ENCODE measurements at regions not wholly inside any gene's neighbourhood (a gene's known extent, or its start where the extent isn't known, plus 50 kb on each side); places are given as distances from the start of the nearest gene placed in this dataset.

DNA sequence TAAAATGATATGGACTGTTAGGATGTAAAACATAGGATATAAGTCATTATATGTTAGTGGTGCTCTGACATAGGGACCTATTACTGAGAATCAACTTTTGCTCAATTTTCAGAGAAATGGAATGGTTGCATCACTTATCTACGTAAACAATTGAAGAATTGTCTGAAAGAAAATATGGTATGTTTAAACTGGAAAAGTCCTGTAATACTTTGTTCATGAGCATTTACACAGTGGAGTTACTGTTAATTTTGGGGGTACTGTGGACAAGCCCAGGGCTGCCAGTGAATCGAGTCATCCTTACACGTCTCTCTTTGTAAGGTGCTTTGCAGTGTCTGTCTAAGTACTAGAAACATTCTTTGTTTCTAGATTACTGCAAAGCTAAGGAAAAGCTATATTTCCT is 152.0 kb downstream of the ZNF22 start:
- Histone ChIP-seq H3K9me3 (replicated peaks in 1 of 2; ENCODE audit: control insufficient read depth in 2 of 2, insufficient read depth in 1 of 2, low read depth in 1 of 2, low read length in 2 of 2) (no peaks in the 10 kb centered on the region), H2BK15ac (ENCODE audit: low read length) (no peak overlapping the region), H4K8ac (ENCODE audit: low read depth, low read length) (no peak overlapping the region), H3K4me3 (ENCODE audit: low read length in 2 of 2) (no peak overlapping the region), H3K4me2 (ENCODE audit: insufficient read depth, low read length, poor library complexity, severe bottlenecking) (no peak overlapping the region), H3K9ac (ENCODE audit: low read depth, low read length, poor library complexity) (no peak overlapping the region), H3K79me1 (ENCODE audit: low read depth, low read length) (peaks cover 1% of the 10 kb centered on the region), H3K36me3 (replicated peaks in 1 of 2; ENCODE audit: control insufficient read depth in 2 of 2, insufficient read depth in 2 of 2, low read length in 2 of 2) (no peaks in the 10 kb centered on the region), H3K27me3 (ENCODE audit: control insufficient read depth in 3 of 3, insufficient read depth in 3 of 3, low read depth in 1 of 3, low read length in 3 of 3) (no peaks in the 10 kb centered on the region), H4K91ac (ENCODE audit: low read depth, low read length, poor library complexity) (no peak overlapping the region), H2BK5ac (ENCODE audit: low read length) (no peak overlapping the region), H3K14ac (ENCODE audit: low read length) (no peak overlapping the region), H3K4me1 (ENCODE audit: control insufficient read depth in 2 of 2, insufficient read depth in 1 of 2, low read depth in 1 of 2, low read length in 2 of 2) (no peaks in the 10 kb centered on the region), H3K18ac (ENCODE audit: low read length) (no peak overlapping the region), H2BK120ac (ENCODE audit: low read depth, low read length) (no peak overlapping the region), H2AFZ (ENCODE audit: low read length) (no peak overlapping the region), H3K23ac (ENCODE audit: low read depth, low read length, poor library complexity) (no peak overlapping the region), H2AK5ac (ENCODE audit: low read depth, low read length) (no peak overlapping the region), H3K4ac (ENCODE audit: low read length) (no peak overlapping the region), H2BK12ac (ENCODE audit: low read length) (no peak overlapping the region), H3K27ac (replicated peaks; ENCODE audit: low read length) (no peak overlapping the region)
- no CpG with 5 or more reads among the region's 3 CpGs for WGBS, 2 donors (ENCODE audit: extremely low coverage in 2 of 2, insufficient read length in 2 of 2, insufficient replicate concordance in 1 of 2)
- no peak for DNase-seq (ENCODE audit: low spot score)

DNA sequence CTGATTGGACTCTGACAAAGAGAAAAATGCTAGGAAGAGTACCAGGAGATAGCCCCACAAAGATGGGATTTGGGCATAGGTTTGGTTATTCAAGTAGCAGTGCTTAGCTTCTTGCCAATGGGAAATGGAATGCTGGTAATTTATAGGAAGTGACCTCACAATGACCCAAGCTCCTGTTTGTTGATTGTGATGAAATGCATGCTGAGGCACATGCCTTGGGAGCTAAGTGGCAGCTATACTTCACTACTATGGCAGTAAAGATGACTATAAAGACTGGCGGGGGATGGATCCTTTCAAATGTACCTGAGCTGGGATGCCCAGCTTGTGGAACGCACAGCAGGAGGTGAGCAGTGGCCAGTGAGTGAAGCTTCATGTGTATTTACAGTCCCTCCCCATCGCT is 153.8 kb downstream of the ZNF22 start:
- peaks cover 1% of the 10 kb centered on the region for H3K79me1 ChIP-seq (ENCODE audit: low read depth, low read length)
- H3K4me3 ChIP-seq (ENCODE audit: low read length in 2 of 2): no peak overlapping the region
- no peaks in the 10 kb centered on the region for H3K9me3 ChIP-seq (replicated peaks in 1 of 2; ENCODE audit: control insufficient read depth in 2 of 2, insufficient read depth in 1 of 2, low read depth in 1 of 2, low read length in 2 of 2)
- H4K91ac ChIP-seq (ENCODE audit: low read depth, low read length, poor library complexity): no peak overlapping the region
- no peaks in the 10 kb centered on the region for H3K27me3 ChIP-seq (ENCODE audit: control insufficient read depth in 3 of 3, insufficient read depth in 3 of 3, low read depth in 1 of 3, low read length in 3 of 3)
- no peak overlapping the region for H3K4me2 ChIP-seq (ENCODE audit: insufficient read depth, low read length, poor library complexity, severe bottlenecking)
- no peak overlapping the region for H3K4ac ChIP-seq (ENCODE audit: low read length)
- H2BK12ac ChIP-seq (ENCODE audit: low read length): no peak overlapping the region
- no peaks in the 10 kb centered on the region for H3K36me3 ChIP-seq (replicated peaks in 1 of 2; ENCODE audit: control insufficient read depth in 2 of 2, insufficient read depth in 2 of 2, low read length in 2 of 2)
- no peak overlapping the region for H3K18ac ChIP-seq (ENCODE audit: low read length)
- no peak overlapping the region for H3K9ac ChIP-seq (ENCODE audit: low read depth, low read length, poor library complexity)
- no peak overlapping the region for H2AFZ ChIP-seq (ENCODE audit: low read length)
- no peak overlapping the region for H2BK120ac ChIP-seq (ENCODE audit: low read depth, low read length)
- H2BK5ac ChIP-seq (ENCODE audit: low read length): no peak overlapping the region
- no peak overlapping the region for H3K27ac ChIP-seq (replicated peaks; ENCODE audit: low read length)
- no peak overlapping the region for H4K8ac ChIP-seq (ENCODE audit: low read depth, low read length)
- H3K23ac ChIP-seq (ENCODE audit: low read depth, low read length, poor library complexity): no peak overlapping the region
- H3K14ac ChIP-seq (ENCODE audit: low read length): no peak overlapping the region
- H3K4me1 ChIP-seq (ENCODE audit: control insufficient read depth in 2 of 2, insufficient read depth in 1 of 2, low read depth in 1 of 2, low read length in 2 of 2): no peaks in the 10 kb centered on the region
- no peak for DNase-seq (ENCODE audit: low spot score)
- no peak overlapping the region for H2BK15ac ChIP-seq (ENCODE audit: low read length)
- WGBS, 2 donors (ENCODE audit: extremely low coverage in 2 of 2, insufficient read length in 2 of 2, insufficient replicate concordance in 1 of 2): no CpG with 5 or more reads among the region's 3 CpGs
- no peak overlapping the region for H2AK5ac ChIP-seq (ENCODE audit: low read depth, low read length)

DNA sequence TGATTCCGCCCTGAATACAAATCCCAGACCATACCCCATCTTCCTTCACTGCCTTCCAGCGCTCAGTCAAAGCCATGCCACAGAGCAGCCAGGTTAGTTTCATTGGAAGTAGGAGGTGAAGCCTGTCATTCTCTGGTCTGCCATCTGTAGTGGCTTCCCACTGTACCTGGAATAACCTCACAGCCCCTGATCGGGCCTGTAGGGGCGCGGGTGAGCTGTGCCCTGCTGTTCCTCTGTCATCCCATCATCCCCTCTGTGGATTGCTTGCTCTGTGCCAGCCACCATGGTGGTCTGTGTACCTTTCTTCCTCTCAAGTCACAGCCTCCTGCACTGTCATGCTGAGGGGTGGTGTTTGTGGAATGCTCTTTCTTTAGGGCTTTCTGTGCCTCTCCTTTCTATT is 155.1 kb downstream of the ZNF22 start:
- Histone ChIP-seq H3K4me1 (ENCODE audit: control insufficient read depth in 2 of 2, insufficient read depth in 1 of 2, low read depth in 1 of 2, low read length in 2 of 2) (no peaks in the 10 kb centered on the region), H3K79me1 (ENCODE audit: low read depth, low read length) (peaks cover 1% of the 10 kb centered on the region), H3K27ac (replicated peaks; ENCODE audit: low read length) (no peak overlapping the region), H3K9ac (ENCODE audit: low read depth, low read length, poor library complexity) (no peak overlapping the region), H2BK15ac (ENCODE audit: low read length) (no peak overlapping the region), H3K27me3 (ENCODE audit: control insufficient read depth in 3 of 3, insufficient read depth in 3 of 3, low read depth in 1 of 3, low read length in 3 of 3) (no peaks in the 10 kb centered on the region), H3K4me2 (ENCODE audit: insufficient read depth, low read length, poor library complexity, severe bottlenecking) (no peak overlapping the region), H4K8ac (ENCODE audit: low read depth, low read length) (no peak overlapping the region), H3K9me3 (replicated peaks in 1 of 2; ENCODE audit: control insufficient read depth in 2 of 2, insufficient read depth in 1 of 2, low read depth in 1 of 2, low read length in 2 of 2) (no peaks in the 10 kb centered on the region), H2BK5ac (ENCODE audit: low read length) (no peak overlapping the region), H2BK12ac (ENCODE audit: low read length) (no peak overlapping the region), H3K36me3 (replicated peaks in 1 of 2; ENCODE audit: control insufficient read depth in 2 of 2, insufficient read depth in 2 of 2, low read length in 2 of 2) (no peaks in the 10 kb centered on the region), H3K14ac (ENCODE audit: low read length) (no peak overlapping the region), H2AK5ac (ENCODE audit: low read depth, low read length) (no peak overlapping the region), H4K91ac (ENCODE audit: low read depth, low read length, poor library complexity) (no peak overlapping the region), H3K4me3 (ENCODE audit: low read length in 2 of 2) (no peak overlapping the region), H3K23ac (ENCODE audit: low read depth, low read length, poor library complexity) (no peak overlapping the region), H2AFZ (ENCODE audit: low read length) (no peak overlapping the region), H3K18ac (ENCODE audit: low read length) (no peak overlapping the region), H2BK120ac (ENCODE audit: low read depth, low read length) (no peak overlapping the region), H3K4ac (ENCODE audit: low read length) (no peak overlapping the region)
- no CpG with 5 or more reads among the region's 5 CpGs for WGBS, 2 donors (ENCODE audit: extremely low coverage in 2 of 2, insufficient read length in 2 of 2, insufficient replicate concordance in 1 of 2)
- DNase-seq (ENCODE audit: low spot score): no peak

DNA sequence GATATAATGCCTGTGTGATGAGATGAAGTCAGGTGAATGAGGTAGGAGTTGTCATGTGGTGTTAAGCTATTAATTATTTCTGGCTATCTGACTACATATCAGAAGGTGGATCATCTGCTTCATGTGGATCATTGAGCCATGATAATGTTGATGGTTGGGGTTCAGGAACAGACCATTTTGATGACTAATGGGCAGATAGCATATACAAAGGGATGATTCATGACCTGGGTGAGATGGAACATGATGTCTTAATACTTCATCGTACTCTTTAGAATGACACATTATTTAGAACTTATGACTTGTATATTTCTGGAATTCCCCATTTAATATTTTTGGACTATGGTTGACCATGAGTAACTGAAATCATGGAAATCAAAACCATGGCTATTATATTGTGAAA is 155.1 kb downstream of the OR13A1 start:
- no peak overlapping the region for H2AFZ ChIP-seq (ENCODE audit: low read length)
- H3K4me3 ChIP-seq (ENCODE audit: low read length in 2 of 2): no peak overlapping the region
- H3K18ac ChIP-seq (ENCODE audit: low read length): no peak overlapping the region
- H3K14ac ChIP-seq (ENCODE audit: low read length): no peak overlapping the region
- H3K79me1 ChIP-seq (ENCODE audit: low read depth, low read length): no peaks in the 10 kb centered on the region
- H3K4ac ChIP-seq (ENCODE audit: low read length): no peak overlapping the region
- H2BK120ac ChIP-seq (ENCODE audit: low read depth, low read length): no peak overlapping the region
- H3K27me3 ChIP-seq (ENCODE audit: control insufficient read depth in 3 of 3, insufficient read depth in 3 of 3, low read depth in 1 of 3, low read length in 3 of 3): no peaks in the 10 kb centered on the region
- H3K9ac ChIP-seq (ENCODE audit: low read depth, low read length, poor library complexity): no peak overlapping the region
- no peaks in the 10 kb centered on the region for H3K36me3 ChIP-seq (replicated peaks in 1 of 2; ENCODE audit: control insufficient read depth in 2 of 2, insufficient read depth in 2 of 2, low read length in 2 of 2)
- no peak overlapping the region for H3K23ac ChIP-seq (ENCODE audit: low read depth, low read length, poor library complexity)
- no peak overlapping the region for H4K8ac ChIP-seq (ENCODE audit: low read depth, low read length)
- no CpG with 5 or more reads among the region's 1 CpG for WGBS, 2 donors (ENCODE audit: extremely low coverage in 2 of 2, insufficient read length in 2 of 2, insufficient replicate concordance in 1 of 2)
- H2BK5ac ChIP-seq (ENCODE audit: low read length): no peak overlapping the region
- no peak overlapping the region for H3K4me2 ChIP-seq (ENCODE audit: insufficient read depth, low read length, poor library complexity, severe bottlenecking)
- H3K9me3 ChIP-seq (replicated peaks in 1 of 2; ENCODE audit: control insufficient read depth in 2 of 2, insufficient read depth in 1 of 2, low read depth in 1 of 2, low read length in 2 of 2): no peaks in the 10 kb centered on the region
- no peak overlapping the region for H4K91ac ChIP-seq (ENCODE audit: low read depth, low read length, poor library complexity)
- no peak for DNase-seq (ENCODE audit: low spot score)
- H2BK15ac ChIP-seq (ENCODE audit: low read length): no peak overlapping the region
- no peaks in the 10 kb centered on the region for H3K4me1 ChIP-seq (ENCODE audit: control insufficient read depth in 2 of 2, insufficient read depth in 1 of 2, low read depth in 1 of 2, low read length in 2 of 2)
- no peak overlapping the region for H2AK5ac ChIP-seq (ENCODE audit: low read depth, low read length)
- no peak overlapping the region for H3K27ac ChIP-seq (replicated peaks; ENCODE audit: low read length)
- H2BK12ac ChIP-seq (ENCODE audit: low read length): no peak overlapping the region

Measured in neuronal stem cell (in vitro differentiated cells).